DND-41 (cell line): ENCODE measurements at regions not wholly inside any gene's neighbourhood (a gene's known extent, or its start where the extent isn't known, plus 50 kb on each side); places are given as distances from the start of the nearest gene placed in this dataset.
"Not testable (repeated sequence)": the region's sequence is repeated elsewhere in the genome, so short reads cannot be mapped to it uniquely, and the experiment has no call there.

Experiments used
- ATAC-seq: fragments of 200-7000 bp; cut with Tn5 transposase; 3 replicates; pipeline ENCODE4 v1.9.1; 2021; ENCODE audit warnings: low read depth; ENCODE audit not compliant: insufficient read depth
- DNase-seq: peaks from one replicate; pipeline ENCODE4 v3.0.0-alpha.2; 2020
- H2AFZ ChIP-seq: 2 replicates; pipeline ENCODE4 v1.6.0; 2012; ENCODE audit warnings: low read depth, low read length
- H3K27ac ChIP-seq: 2 replicates; pipeline ENCODE4 v1.5.1; 2012; ENCODE audit warnings: low read length, inconsistent platforms
- H3K27me3 ChIP-seq: fragments of 200-600 bp; sonication (generic); 2 replicates; pipeline ENCODE4 v1.6.0; 2012; ENCODE audit warnings: low read length, mild to moderate bottlenecking, inconsistent platforms; ENCODE audit not compliant: insufficient read depth, poor library complexity
- H3K36me3 ChIP-seq: 2 replicates; pipeline ENCODE4 v1.5.1; 2012; ENCODE audit warnings: low read length, inconsistent platforms; ENCODE audit not compliant: insufficient read depth
- H3K4me1 ChIP-seq: 2 replicates; pipeline ENCODE4 v1.5.1; 2012; ENCODE audit warnings: mild to moderate bottlenecking, low read length; ENCODE audit not compliant: insufficient read depth
- H3K4me2 ChIP-seq: 2 replicates; pipeline ENCODE4 v1.6.0; 2012; ENCODE audit warnings: mild to moderate bottlenecking, moderate library complexity, low read length, inconsistent platforms; ENCODE audit not compliant: insufficient read depth
- H3K4me3 ChIP-seq, 2 experiments: fragments of 200-600 bp in 1 of 2; shearing (Covaris generic) in 1 of 2; 2 replicates each; pipeline ENCODE4 v1.5.1; 2012 to 2016; ENCODE audit warnings: inconsistent platforms in 2 of 2, low read length in 2 of 2, mild to moderate bottlenecking in 2 of 2, low read depth in 1 of 2, moderate library complexity in 1 of 2
- H3K79me2 ChIP-seq: 2 replicates; pipeline ENCODE4 v1.6.0; 2012; ENCODE audit warnings: low read length, inconsistent platforms; ENCODE audit not compliant: insufficient read depth
- H3K9ac ChIP-seq: 2 replicates; pipeline ENCODE4 v1.6.0; 2012; ENCODE audit warnings: low read depth, mild to moderate bottlenecking, inconsistent platforms, low read length, moderate library complexity
- H3K9me3 ChIP-seq: 2 replicates; pipeline ENCODE4 v1.5.1; 2012; ENCODE audit warnings: low read length, moderate library complexity, mild to moderate bottlenecking, inconsistent platforms; ENCODE audit not compliant: insufficient read depth, severe bottlenecking
- H4K20me1 ChIP-seq: 2 replicates; pipeline ENCODE4 v1.6.0; 2012; ENCODE audit warnings: low read length; ENCODE audit not compliant: insufficient read depth
- CTCF ChIP-seq: IDR thresholded peaks from 2 replicates; pipeline ENCODE4 v1.5.1; 2012; ENCODE audit warnings: borderline replicate concordance, low read length, moderate library complexity, mild to moderate bottlenecking; ENCODE audit not compliant: poor library complexity, severe bottlenecking; ENCODE audit errors: extremely low read depth
- EZH2 ChIP-seq: IDR thresholded peaks from 3 replicates; pipeline ENCODE4 v1.6.1; 2012; ENCODE audit warnings: borderline replicate concordance, low read depth, mild to moderate bottlenecking, moderate library complexity, low read length, inconsistent platforms; ENCODE audit not compliant: severe bottlenecking

DNA sequence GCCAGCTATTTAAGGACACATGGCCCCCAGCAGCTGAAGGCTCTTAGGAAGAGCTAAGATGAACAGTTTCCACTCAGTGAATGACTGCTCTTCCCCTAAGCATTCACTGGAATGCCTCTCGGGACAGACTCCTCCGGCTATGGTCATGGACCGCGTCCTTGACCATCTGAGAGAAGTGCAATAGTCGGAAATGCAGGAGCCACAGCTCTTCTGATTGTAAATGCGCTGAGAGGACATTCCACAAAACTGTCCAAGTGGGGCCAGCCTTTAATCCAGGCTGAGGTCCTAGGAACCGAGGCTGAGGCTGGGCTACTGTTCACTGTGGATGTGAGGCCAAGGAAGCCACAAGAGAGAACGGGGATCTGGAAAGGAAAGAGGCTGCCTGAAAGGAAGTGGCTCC is 162.0 kb upstream of the TMEM72 start:
- H3K27me3 ChIP-seq = no peaks in the 10 kb centered on the region
- no peak overlapping the region for H3K27ac ChIP-seq
- H3K9ac ChIP-seq = no peak overlapping the region
- H3K4me2 ChIP-seq = no peak overlapping the region
- no peaks in the 10 kb centered on the region for H3K9me3 ChIP-seq
- no peaks in the 10 kb centered on the region for H4K20me1 ChIP-seq
- H2AFZ ChIP-seq = no peak overlapping the region
- H3K4me3 ChIP-seq = no peak overlapping the region
- no peak for DNase-seq
- TF ChIP-seq EZH2 = no peak
- TF ChIP-seq CTCF = no peak
- H3K79me2 ChIP-seq = no peaks in the 10 kb centered on the region
- ATAC-seq = no peak
- no peaks in the 10 kb centered on the region for H3K4me1 ChIP-seq
- H3K36me3 ChIP-seq = no peaks in the 10 kb centered on the region

GRCh38 chr10:44752451-44753441 is 158.4 kb upstream of the TMEM72 start:
- no peak for ATAC-seq
- no peak overlapping the region for H3K4me2 ChIP-seq
- H3K27me3 ChIP-seq = no peaks in the 10 kb centered on the region
- H3K36me3 ChIP-seq = no peaks in the 10 kb centered on the region
- no peak overlapping the region for H3K9ac ChIP-seq
- TF ChIP-seq EZH2 (no peak), CTCF (no peak)
- no peak overlapping the region for H2AFZ ChIP-seq
- no peaks in the 10 kb centered on the region for H3K4me1 ChIP-seq
- H4K20me1 ChIP-seq = no peaks in the 10 kb centered on the region
- no peaks in the 10 kb centered on the region for H3K79me2 ChIP-seq
- H3K4me3 ChIP-seq = no peak overlapping the region
- H3K9me3 ChIP-seq = no peaks in the 10 kb centered on the region
- no peak overlapping the region for H3K27ac ChIP-seq
- no peak for DNase-seq

GRCh38 chr10:44754355-44754754 is 156.8 kb upstream of the TMEM72 start:
- not testable (repeated sequence) for H3K4me3 ChIP-seq, ATAC-seq, H3K4me1 ChIP-seq, H3K4me2 ChIP-seq, H3K9me3 ChIP-seq, H4K20me1 ChIP-seq, H2AFZ ChIP-seq, H3K36me3 ChIP-seq, H3K27me3 ChIP-seq, H3K79me2 ChIP-seq, DNase-seq, H3K9ac ChIP-seq, H3K27ac ChIP-seq

- Histone ChIP-seq H3K36me3 (no peaks in the 10 kb centered on the region), H3K4me2 (no peak overlapping the region), H4K20me1 (no peaks in the 10 kb centered on the region), H2AFZ (no peak overlapping the region), H3K27ac (no peak overlapping the region), H3K27me3 (peaks cover 3% of the 10 kb centered on the region), H3K9me3 (no peaks in the 10 kb centered on the region), H3K9ac (no peak overlapping the region), H3K79me2 (no peaks in the 10 kb centered on the region), H3K4me3 (no peak overlapping the region), H3K4me1 (no peaks in the 10 kb centered on the region)
- TF ChIP-seq CTCF = no peak
- TF ChIP-seq EZH2 = no peak
- DNase-seq (no peak), ATAC-seq (no peak)
Observed at GRCh38 chr10:44755481-44755880, 155.7 kb upstream of the TMEM72 start.
